ENCODE measurements at regions not wholly inside any gene's neighbourhood (a gene's known extent, or its start where the extent isn't known, plus 50 kb on each side); places are given as distances from the start of the nearest gene placed in this dataset.

DNA sequence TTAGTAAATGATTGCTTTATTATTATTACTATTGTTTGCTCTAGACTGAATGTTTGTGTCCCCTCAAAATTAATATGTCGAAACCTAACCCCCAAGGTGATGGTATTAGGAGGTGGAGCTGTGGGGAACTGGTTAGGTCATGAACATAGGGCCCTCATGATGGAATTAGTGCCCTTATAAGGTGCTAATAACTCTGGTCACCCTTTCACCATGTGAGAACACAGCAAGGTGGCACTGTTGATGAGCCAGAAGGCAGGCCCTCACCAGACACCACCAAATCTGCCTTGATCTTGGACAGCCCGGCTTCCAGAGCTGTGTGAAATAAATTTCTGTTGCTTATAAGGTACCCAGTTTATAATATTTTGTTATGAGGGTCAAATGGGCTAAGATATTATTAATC lies 95.8 kb downstream of the BDNF start:
- no peaks in the 10 kb centered on the region for H3K27me3 Mint-ChIP-seq
- ATAC-seq (no peak), DNase-seq (no peak)
- POLR2A ChIA-PET, result no interaction called here
- H3K9me3 Mint-ChIP-seq, result peaks cover 0 to 8% (median 0%) of the 10 kb centered on the region in 11 donors
- intact Hi-C loops (cut with micrococcal nuclease), result no loop called here
- Histone ChIP-seq H3K4me1 (ENCODE audit: control insufficient read depth in 2 of 2, insufficient read depth in 2 of 2, low read length in 2 of 2) (no peaks in the 10 kb centered on the region), H3K9me3 (ENCODE audit: control insufficient read depth in 2 of 3, low read length in 3 of 3) (no peaks in the 10 kb centered on the region), H3K4me3 (ENCODE audit: low read length) (no peak overlapping the region), H3K27me3 (ENCODE audit: control insufficient read depth in 2 of 2, insufficient read depth in 2 of 2, low read length in 2 of 2) (no peaks in the 10 kb centered on the region), H3K36me3 (ENCODE audit: control insufficient read depth in 2 of 3, insufficient read depth in 3 of 3, low read length in 3 of 3) (no peaks in the 10 kb centered on the region), H3K27ac (ENCODE audit: low read depth, low read length) (no peak overlapping the region)
- no peak overlapping the region for H3K4me3 Mint-ChIP-seq
- peaks cover 0 to 9% (median 0%) of the 10 kb centered on the region in 5 donors for H3K36me3 Mint-ChIP-seq
- no peak overlapping the region for H3K27ac Mint-ChIP-seq
- CTCF ChIA-PET, result no interaction called here
- H3K4me1 Mint-ChIP-seq, result peaks cover 0 to 6% (median 0%) of the 10 kb centered on the region in 7 donors

- Histone ChIP-seq H3K4me1 (ENCODE audit: control insufficient read depth in 2 of 2, insufficient read depth in 2 of 2, low read length in 2 of 2) (no peaks in the 10 kb centered on the region), H3K36me3 (ENCODE audit: control insufficient read depth in 2 of 3, insufficient read depth in 3 of 3, low read length in 3 of 3) (no peaks in the 10 kb centered on the region), H3K27me3 (ENCODE audit: control insufficient read depth in 2 of 2, insufficient read depth in 2 of 2, low read length in 2 of 2) (no peaks in the 10 kb centered on the region), H3K9me3 (ENCODE audit: control insufficient read depth in 2 of 3, low read length in 3 of 3) (no peaks in the 10 kb centered on the region), H3K4me3 (ENCODE audit: low read length) (no peak overlapping the region), H3K27ac (ENCODE audit: low read depth, low read length) (no peak overlapping the region)
- no peak for ATAC-seq
- Mint-ChIP-seq H3K27ac (no peak overlapping the region), H3K4me3 (no peak overlapping the region), H3K36me3 (peaks cover 0 to 9% (median 6%) of the 10 kb centered on the region in 5 donors), H3K27me3 (no peaks in the 10 kb centered on the region), H3K9me3 (peaks cover 0 to 8% (median 0%) of the 10 kb centered on the region in 11 donors), H3K4me1 (peaks cover 0 to 6% (median 0%) of the 10 kb centered on the region in 7 donors)
- ChIA-PET CTCF (no interaction called here), POLR2A (no interaction called here)
- intact Hi-C loops (cut with micrococcal nuclease), result no loop called here
- DNase-seq, result no peak
These were observed 96.8 kb downstream of the BDNF start for GRCh38 chr11:27603376-27603990.

- Mint-ChIP-seq H3K27ac (no peak overlapping the region), H3K4me3 (no peak overlapping the region), H3K9me3 (peaks cover 0 to 8% (median 0%) of the 10 kb centered on the region in 11 donors), H3K4me1 (peaks cover 0 to 6% (median 0%) of the 10 kb centered on the region in 7 donors), H3K27me3 (no peaks in the 10 kb centered on the region), H3K36me3 (peaks cover 0 to 19% (median 14%) of the 10 kb centered on the region in 5 donors)
- intact Hi-C loops (cut with micrococcal nuclease), result no loop called here
- no peak for ATAC-seq
- H3K27me3 ChIP-seq (ENCODE audit: control insufficient read depth in 2 of 2, insufficient read depth in 2 of 2, low read length in 2 of 2), result no peaks in the 10 kb centered on the region
- H3K27ac ChIP-seq (ENCODE audit: low read depth, low read length), result no peak overlapping the region
- H3K4me3 ChIP-seq (ENCODE audit: low read length), result no peak overlapping the region
- CTCF ChIA-PET, result no interaction called here
- POLR2A ChIA-PET, result no interaction called here
- H3K9me3 ChIP-seq (ENCODE audit: control insufficient read depth in 2 of 3, low read length in 3 of 3), result no peaks in the 10 kb centered on the region
- no peak for DNase-seq
- no peaks in the 10 kb centered on the region for H3K4me1 ChIP-seq (ENCODE audit: control insufficient read depth in 2 of 2, insufficient read depth in 2 of 2, low read length in 2 of 2)
- no peaks in the 10 kb centered on the region for H3K36me3 ChIP-seq (ENCODE audit: control insufficient read depth in 2 of 3, insufficient read depth in 3 of 3, low read length in 3 of 3)
These were observed 94.1 kb upstream of the LIN7C start for GRCh38 chr11:27600656-27601055.

DNA sequence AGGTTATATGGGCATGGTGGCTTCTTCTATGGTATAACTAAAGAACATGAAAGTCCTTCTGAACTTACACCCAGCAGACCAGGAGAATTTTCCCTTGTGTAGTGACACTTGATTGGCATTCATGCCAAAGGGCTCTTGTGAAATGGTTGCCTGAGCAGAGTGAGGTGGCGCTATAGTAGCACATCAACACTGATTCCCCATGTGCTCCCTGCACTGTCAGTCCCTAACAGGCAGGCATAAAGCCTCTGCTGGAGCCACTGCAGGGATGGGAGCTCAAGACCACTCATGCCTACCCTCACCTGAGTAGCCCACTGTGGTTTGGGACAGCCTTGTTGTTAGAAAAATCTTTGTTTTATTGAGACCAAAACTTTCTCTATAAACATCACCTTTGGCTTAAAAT lies 92.6 kb upstream of the LIN7C start:
- no peak for ATAC-seq
- Mint-ChIP-seq H3K27ac (no peak overlapping the region), H3K9me3 (peaks cover 0 to 8% (median 0%) of the 10 kb centered on the region in 11 donors), H3K27me3 (no peaks in the 10 kb centered on the region), H3K4me1 (peaks cover 0 to 6% (median 0%) of the 10 kb centered on the region in 7 donors), H3K4me3 (no peak overlapping the region), H3K36me3 (peaks cover 0 to 32% (median 23%) of the 10 kb centered on the region in 5 donors)
- H3K27ac ChIP-seq (ENCODE audit: low read depth, low read length), result no peak overlapping the region
- intact Hi-C loops (cut with micrococcal nuclease), result no loop called here
- no peak overlapping the region for H3K4me3 ChIP-seq (ENCODE audit: low read length)
- H3K9me3 ChIP-seq (ENCODE audit: control insufficient read depth in 2 of 3, low read length in 3 of 3), result no peaks in the 10 kb centered on the region
- POLR2A ChIA-PET, result no interaction called here
- no peaks in the 10 kb centered on the region for H3K36me3 ChIP-seq (ENCODE audit: control insufficient read depth in 2 of 3, insufficient read depth in 3 of 3, low read length in 3 of 3)
- DNase-seq, result no peak
- CTCF ChIA-PET, result no interaction called here
- H3K27me3 ChIP-seq (ENCODE audit: control insufficient read depth in 2 of 2, insufficient read depth in 2 of 2, low read length in 2 of 2), result no peaks in the 10 kb centered on the region
- no peaks in the 10 kb centered on the region for H3K4me1 ChIP-seq (ENCODE audit: control insufficient read depth in 2 of 2, insufficient read depth in 2 of 2, low read length in 2 of 2)

GRCh38 chr11:27596802-27597201 lies 90.2 kb upstream of the LIN7C start:
- Histone ChIP-seq H3K27ac (ENCODE audit: low read depth, low read length) (no peak overlapping the region), H3K36me3 (ENCODE audit: control insufficient read depth in 2 of 3, insufficient read depth in 3 of 3, low read length in 3 of 3) (no peaks in the 10 kb centered on the region), H3K4me1 (ENCODE audit: control insufficient read depth in 2 of 2, insufficient read depth in 2 of 2, low read length in 2 of 2) (no peaks in the 10 kb centered on the region), H3K27me3 (ENCODE audit: control insufficient read depth in 2 of 2, insufficient read depth in 2 of 2, low read length in 2 of 2) (no peaks in the 10 kb centered on the region), H3K4me3 (ENCODE audit: low read length) (no peak overlapping the region), H3K9me3 (ENCODE audit: control insufficient read depth in 2 of 3, low read length in 3 of 3) (no peaks in the 10 kb centered on the region)
- DNase-seq (no peak), ATAC-seq (no peak)
- Mint-ChIP-seq H3K27ac (no peak overlapping the region), H3K4me3 (no peak overlapping the region), H3K9me3 (peaks cover 0 to 9% (median 0%) of the 10 kb centered on the region in 11 donors), H3K36me3 (peaks cover 0 to 44% (median 29%) of the 10 kb centered on the region in 5 donors), H3K27me3 (no peaks in the 10 kb centered on the region), H3K4me1 (peaks cover 0 to 6% (median 0%) of the 10 kb centered on the region in 7 donors)
- ChIA-PET CTCF (no interaction called here), POLR2A (no interaction called here)
- intact Hi-C loops (cut with micrococcal nuclease), result no loop called here

- H3K36me3 ChIP-seq (ENCODE audit: control insufficient read depth in 2 of 3, insufficient read depth in 3 of 3, low read length in 3 of 3), result no peaks in the 10 kb centered on the region
- ChIA-PET CTCF (no interaction called here), POLR2A (no interaction called here)
- H3K4me1 Mint-ChIP-seq, result peaks cover 0 to 2% (median 0%) of the 10 kb centered on the region in 7 donors
- intact Hi-C loops (cut with micrococcal nuclease), result no loop called here
- peaks cover 0 to 44% (median 29%) of the 10 kb centered on the region in 5 donors for H3K36me3 Mint-ChIP-seq
- no peaks in the 10 kb centered on the region for H3K27me3 Mint-ChIP-seq
- no peaks in the 10 kb centered on the region for H3K9me3 ChIP-seq (ENCODE audit: control insufficient read depth in 2 of 3, low read length in 3 of 3)
- no peaks in the 10 kb centered on the region for H3K27me3 ChIP-seq (ENCODE audit: control insufficient read depth in 2 of 2, insufficient read depth in 2 of 2, low read length in 2 of 2)
- no peak overlapping the region for H3K27ac Mint-ChIP-seq
- H3K4me3 ChIP-seq (ENCODE audit: low read length), result no peak overlapping the region
- ATAC-seq (no peak), DNase-seq (no peak)
- peaks cover 0 to 5% (median 0%) of the 10 kb centered on the region in 11 donors for H3K9me3 Mint-ChIP-seq
- no peaks in the 10 kb centered on the region for H3K4me1 ChIP-seq (ENCODE audit: control insufficient read depth in 2 of 2, insufficient read depth in 2 of 2, low read length in 2 of 2)
- H3K4me3 Mint-ChIP-seq, result no peak overlapping the region
- no peak overlapping the region for H3K27ac ChIP-seq (ENCODE audit: low read depth, low read length)
These were observed 89.8 kb upstream of the LIN7C start for GRCh38 chr11:27596388-27596787.

DNA sequence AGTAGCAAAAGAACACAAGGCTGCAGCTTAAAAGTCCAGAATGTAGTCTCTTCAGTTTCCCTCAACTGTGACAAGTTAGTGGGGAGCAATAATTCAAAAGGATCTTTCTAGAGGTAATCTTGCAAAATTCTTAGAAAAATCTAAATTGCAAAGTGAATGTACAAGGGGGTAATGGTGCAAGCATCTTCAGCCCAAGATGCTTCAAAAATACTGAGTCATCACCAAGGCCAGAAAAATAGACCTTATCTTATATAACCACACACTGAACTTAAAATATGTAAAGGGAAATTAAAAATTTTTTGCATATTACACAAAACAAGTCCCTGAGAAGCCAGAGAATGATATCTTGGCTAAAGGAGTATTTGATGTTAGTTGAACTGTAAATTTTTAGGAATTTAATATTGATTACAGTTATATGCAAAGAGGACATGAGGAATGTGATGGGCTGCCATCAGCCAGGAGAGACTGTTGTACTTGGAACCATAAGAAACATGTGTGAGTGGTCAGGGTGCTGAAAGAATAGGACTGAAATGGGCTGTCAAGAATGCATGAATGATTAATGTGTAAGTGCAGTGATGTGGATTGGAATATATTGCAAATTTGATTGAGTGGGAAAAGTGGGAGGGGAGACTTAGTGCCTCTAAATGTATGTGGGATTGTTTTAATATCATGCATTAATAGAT lies 85.7 kb upstream of the LIN7C start:
- no peaks in the 10 kb centered on the region for H3K27me3 Mint-ChIP-seq
- Histone ChIP-seq H3K27ac (ENCODE audit: low read depth, low read length) (no peak overlapping the region), H3K4me1 (ENCODE audit: control insufficient read depth in 2 of 2, insufficient read depth in 2 of 2, low read length in 2 of 2) (no peaks in the 10 kb centered on the region), H3K36me3 (ENCODE audit: control insufficient read depth in 2 of 3, insufficient read depth in 3 of 3, low read length in 3 of 3) (no peaks in the 10 kb centered on the region), H3K27me3 (ENCODE audit: control insufficient read depth in 2 of 2, insufficient read depth in 2 of 2, low read length in 2 of 2) (no peaks in the 10 kb centered on the region), H3K9me3 (ENCODE audit: control insufficient read depth in 2 of 3, low read length in 3 of 3) (no peaks in the 10 kb centered on the region), H3K4me3 (ENCODE audit: low read length) (no peak overlapping the region)
- ATAC-seq (no peak), DNase-seq (no peak)
- peaks cover 0 to 4% (median 0%) of the 10 kb centered on the region in 11 donors for H3K9me3 Mint-ChIP-seq
- H3K36me3 Mint-ChIP-seq, result peaks cover 0 to 58% (median 34%) of the 10 kb centered on the region in 5 donors
- H3K27ac Mint-ChIP-seq, result no peak overlapping the region
- CTCF ChIA-PET, result no interaction called here
- intact Hi-C loops (cut with micrococcal nuclease), result no loop called here
- POLR2A ChIA-PET, result no interaction called here
- H3K4me3 Mint-ChIP-seq, result no peak overlapping the region
- H3K4me1 Mint-ChIP-seq, result no peaks in the 10 kb centered on the region
